ENCODE measurements at regions not wholly inside any gene's neighbourhood (a gene's known extent, or its start where the extent isn't known, plus 50 kb on each side); places are given as distances from the start of the nearest gene placed in this dataset.

- Histone ChIP-seq H3K79me2 (ENCODE audit: control insufficient read depth, insufficient read depth, low read length) (no peaks in the 10 kb centered on the region), H3K9ac (ENCODE audit: low read length) (no peak overlapping the region), H3K27me3 (replicated peaks in 1 of 4; ENCODE audit: control extremely low read depth in 1 of 4, control insufficient read depth in 3 of 4, insufficient read depth in 4 of 4, low read length in 3 of 4) (no peaks in the 10 kb centered on the region), H2AFZ (ENCODE audit: insufficient read depth, low read depth, low read length, poor library complexity, severe bottlenecking) (no peak overlapping the region), H3K36me3 (replicated peaks in 1 of 2; ENCODE audit: control extremely low read depth in 1 of 2, control insufficient read depth in 1 of 2, extremely low read depth in 1 of 2, insufficient read depth in 2 of 2, low read length in 1 of 2) (no peaks in the 10 kb centered on the region), H4K20me1 (ENCODE audit: control insufficient read depth, insufficient read depth, low read length, poor library complexity, severe bottlenecking) (no peaks in the 10 kb centered on the region), H3K4me2 (replicated peaks; ENCODE audit: low read depth, low read length, poor library complexity, severe bottlenecking) (no peak overlapping the region), H3K4me3 (ENCODE audit: control extremely low read depth in 1 of 5, extremely low read depth in 1 of 5, insufficient read depth in 1 of 5, low read depth in 2 of 5, low read length in 4 of 5) (no peak overlapping the region), H3K4me1 (ENCODE audit: control insufficient read depth in 2 of 2, insufficient read depth in 2 of 2, low read length in 2 of 2) (no peaks in the 10 kb centered on the region), H3K9me3 (ENCODE audit: control extremely low read depth in 1 of 3, control insufficient read depth in 2 of 3, insufficient read depth in 1 of 3, low read length in 2 of 3) (no peaks in the 10 kb centered on the region), H3K27ac (ENCODE audit: low read length in 2 of 2) (no peak overlapping the region)
- intact Hi-C loops (cut with micrococcal nuclease): no loop called here
- Mint-ChIP-seq H3K9me3 (ENCODE audit: insufficient read depth) (no peaks in the 10 kb centered on the region), H3K4me3 (no peak overlapping the region), H3K4me1 (no peaks in the 10 kb centered on the region), H3K27ac (no peak overlapping the region), H3K27me3 (peaks cover 7% of the 10 kb centered on the region)
- TF ChIP-seq CTCF (IDR thresholded peaks at IDR 0.05) (no peak), EZH2 (IDR thresholded peaks at IDR 0.05; ENCODE audit: borderline replicate concordance, insufficient read depth, low read depth, low read length, poor library complexity, severe bottlenecking) (no peak)
- ChIA-PET CTCF (no interaction called here), POLR2A (no interaction called here)
- DNase-seq: no peak
- ATAC-seq (ENCODE audit: low read depth): no peak
Measured at GRCh38 chr5:91293131-91293530, 90.0 kb downstream of the ARRDC3 start.

DNA sequence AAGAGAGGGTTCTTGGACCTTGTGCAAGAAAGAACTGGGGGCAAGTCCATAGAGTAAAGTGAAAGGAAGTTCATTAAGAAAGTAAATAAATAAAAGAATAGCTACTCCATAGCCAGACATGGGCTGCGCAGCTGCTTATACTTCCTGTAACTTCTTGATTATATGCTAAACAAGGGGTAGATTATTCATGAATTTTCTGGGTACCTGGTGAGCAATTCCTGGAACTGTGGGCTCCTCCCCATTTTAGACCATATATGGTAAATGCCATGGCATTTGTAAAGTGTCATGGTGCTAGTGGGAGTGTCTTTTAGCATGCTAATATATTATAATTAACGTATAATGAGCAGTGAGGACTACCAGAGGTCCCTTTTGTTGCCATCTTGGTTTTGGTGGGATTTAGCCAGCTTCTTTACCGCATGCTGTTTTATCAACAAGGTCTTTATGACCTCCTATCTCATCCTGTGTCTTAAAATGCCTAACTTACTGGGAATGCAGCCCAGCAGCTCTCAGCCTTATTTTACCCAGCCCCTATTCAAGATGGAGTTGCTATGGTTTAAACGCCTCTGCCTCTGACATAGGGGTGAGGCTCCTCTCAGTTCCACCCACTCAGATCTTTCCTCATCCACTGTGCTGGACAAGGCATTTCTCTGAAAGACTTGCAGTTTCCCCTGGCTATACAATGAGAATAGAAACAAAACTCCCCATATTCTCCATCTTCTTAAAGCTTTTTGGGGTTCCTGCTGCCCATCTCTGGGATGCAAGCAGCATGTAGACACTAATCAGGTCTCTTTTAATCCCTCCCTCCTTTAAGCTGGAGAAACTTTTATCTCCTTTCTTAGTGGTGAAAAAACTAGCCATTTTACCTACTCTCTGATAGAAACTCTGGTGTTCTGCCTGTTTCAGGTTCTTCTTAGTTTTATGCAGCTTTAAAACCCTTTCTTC, 91.2 kb downstream of the ARRDC3 start:
- intact Hi-C loops (cut with micrococcal nuclease): no loop called here
- no peak overlapping the region for H3K27ac Mint-ChIP-seq
- Histone ChIP-seq H3K27ac (ENCODE audit: low read length in 2 of 2) (no peak overlapping the region), H3K4me1 (ENCODE audit: control insufficient read depth in 2 of 2, insufficient read depth in 2 of 2, low read length in 2 of 2) (no peaks in the 10 kb centered on the region), H3K27me3 (replicated peaks in 1 of 4; ENCODE audit: control extremely low read depth in 1 of 4, control insufficient read depth in 3 of 4, insufficient read depth in 4 of 4, low read length in 3 of 4) (no peaks in the 10 kb centered on the region), H3K9ac (ENCODE audit: low read length) (no peak overlapping the region), H2AFZ (ENCODE audit: insufficient read depth, low read depth, low read length, poor library complexity, severe bottlenecking) (no peak overlapping the region), H3K4me2 (replicated peaks; ENCODE audit: low read depth, low read length, poor library complexity, severe bottlenecking) (no peak overlapping the region), H3K36me3 (replicated peaks in 1 of 2; ENCODE audit: control extremely low read depth in 1 of 2, control insufficient read depth in 1 of 2, extremely low read depth in 1 of 2, insufficient read depth in 2 of 2, low read length in 1 of 2) (no peaks in the 10 kb centered on the region), H3K79me2 (ENCODE audit: control insufficient read depth, insufficient read depth, low read length) (no peaks in the 10 kb centered on the region), H3K4me3 (ENCODE audit: control extremely low read depth in 1 of 5, extremely low read depth in 1 of 5, insufficient read depth in 1 of 5, low read depth in 2 of 5, low read length in 4 of 5) (no peak overlapping the region), H4K20me1 (ENCODE audit: control insufficient read depth, insufficient read depth, low read length, poor library complexity, severe bottlenecking) (no peaks in the 10 kb centered on the region), H3K9me3 (ENCODE audit: control extremely low read depth in 1 of 3, control insufficient read depth in 2 of 3, insufficient read depth in 1 of 3, low read length in 2 of 3) (no peaks in the 10 kb centered on the region)
- no peaks in the 10 kb centered on the region for H3K9me3 Mint-ChIP-seq (ENCODE audit: insufficient read depth)
- no peaks in the 10 kb centered on the region for H3K4me1 Mint-ChIP-seq
- ChIA-PET POLR2A (no interaction called here), CTCF (no interaction called here)
- H3K4me3 Mint-ChIP-seq: no peak overlapping the region
- peaks cover 7% of the 10 kb centered on the region for H3K27me3 Mint-ChIP-seq
- WGBS (ENCODE audit: insufficient coverage): 100% methylated on average over 1 of the region's 4 CpGs
- TF ChIP-seq EZH2 (IDR thresholded peaks at IDR 0.05; ENCODE audit: borderline replicate concordance, insufficient read depth, low read depth, low read length, poor library complexity, severe bottlenecking) (no peak), CTCF (IDR thresholded peaks at IDR 0.05) (no peak)
- ATAC-seq (ENCODE audit: low read depth) (no peak), DNase-seq (no peak)
